A673 (cell line): ENCODE measurements at regions not wholly inside any gene's neighbourhood (a gene's known extent, or its start where the extent isn't known, plus 50 kb on each side); places are given as distances from the start of the nearest gene placed in this dataset.

Experiments
- EZH2 ChIP-seq: fragments of 200-600 bp; sonication (generic); IDR thresholded peaks from 2 replicates; pipeline ENCODE4 v1.6.1; 2017; ENCODE audit warnings: borderline replicate concordance, low read depth, mild to moderate bottlenecking, mixed read lengths, antibody characterized with exemption, low read length; ENCODE audit not compliant: poor library complexity, severe bottlenecking
- TF ChIP-seq, protein P1 (sequence below): fragments of 300-800, 200-600 bp; sonication (generic); conservative IDR thresholded peaks from 2 replicates; pipeline ENCODE4 v1.5.1; 2017; ENCODE audit warnings: low read depth, mild to moderate bottlenecking, antibody characterized with exemption, low read length, moderate library complexity, mixed read lengths

DNA sequence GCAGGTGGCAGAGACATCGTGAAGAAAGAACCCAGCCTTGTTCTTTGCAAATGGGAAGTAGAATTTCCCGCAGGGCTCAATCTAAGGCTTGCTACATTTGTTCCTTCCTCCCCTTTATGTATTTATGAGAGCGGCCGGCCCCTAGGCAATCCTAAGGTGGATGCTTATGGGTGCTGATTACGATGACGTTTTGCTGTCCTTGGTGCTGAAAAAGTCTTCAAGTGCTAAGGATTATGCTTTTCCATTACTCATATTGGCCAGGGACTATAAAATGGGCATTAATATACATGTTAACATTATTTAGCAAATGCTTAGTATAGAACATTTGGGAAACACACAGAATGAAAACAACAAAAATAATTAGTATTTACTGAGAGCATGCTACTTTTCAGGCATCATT lies 313.3 kb upstream of the XYLT1 start:
- TF ChIP-seq, protein P1, sequence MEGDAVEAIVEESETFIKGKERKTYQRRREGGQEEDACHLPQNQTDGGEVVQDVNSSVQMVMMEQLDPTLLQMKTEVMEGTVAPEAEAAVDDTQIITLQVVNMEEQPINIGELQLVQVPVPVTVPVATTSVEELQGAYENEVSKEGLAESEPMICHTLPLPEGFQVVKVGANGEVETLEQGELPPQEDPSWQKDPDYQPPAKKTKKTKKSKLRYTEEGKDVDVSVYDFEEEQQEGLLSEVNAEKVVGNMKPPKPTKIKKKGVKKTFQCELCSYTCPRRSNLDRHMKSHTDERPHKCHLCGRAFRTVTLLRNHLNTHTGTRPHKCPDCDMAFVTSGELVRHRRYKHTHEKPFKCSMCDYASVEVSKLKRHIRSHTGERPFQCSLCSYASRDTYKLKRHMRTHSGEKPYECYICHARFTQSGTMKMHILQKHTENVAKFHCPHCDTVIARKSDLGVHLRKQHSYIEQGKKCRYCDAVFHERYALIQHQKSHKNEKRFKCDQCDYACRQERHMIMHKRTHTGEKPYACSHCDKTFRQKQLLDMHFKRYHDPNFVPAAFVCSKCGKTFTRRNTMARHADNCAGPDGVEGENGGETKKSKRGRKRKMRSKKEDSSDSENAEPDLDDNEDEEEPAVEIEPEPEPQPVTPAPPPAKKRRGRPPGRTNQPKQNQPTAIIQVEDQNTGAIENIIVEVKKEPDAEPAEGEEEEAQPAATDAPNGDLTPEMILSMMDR, result no peak
- no peak for TF ChIP-seq EZH2
